ENCODE measurements at regions not wholly inside any gene's neighbourhood (a gene's known extent, or its start where the extent isn't known, plus 50 kb on each side); places are given as distances from the start of the nearest gene placed in this dataset.
"Not testable (repeated sequence)": the region's sequence is repeated elsewhere in the genome, so short reads cannot be mapped to it uniquely, and the experiment has no call there.

GRCh38 chrY:20382085-20382484 lies 193.5 kb upstream of the EIF1AY start:
- H3K9me3 ChIP-seq; DNase-seq; in situ Hi-C loops (cut with MboI; ENCODE audit: low sequenced_read_pairs in 4 of 4); H3K4me3 ChIP-seq; intact Hi-C loops (cut with DNase I; ENCODE audit: low total_unique reads); H3K27me3 ChIP-seq; H3K27ac ChIP-seq; H3K36me3 ChIP-seq; ATAC-seq; H3K4me1 ChIP-seq: not testable (repeated sequence)

- intact Hi-C loops (cut with DNase I; ENCODE audit: low total_unique reads) (no loop called here), in situ Hi-C loops (cut with MboI; ENCODE audit: low sequenced_read_pairs in 4 of 4) (loop anchor here in 1 of 4 donors (25.0 kb wide), 1 partner anchor 104 kb away; no protein-coding TSS in a partner anchor)
- Histone ChIP-seq H3K27me3 (no peaks in the 10 kb centered on the region), H3K27ac (no peak overlapping the region), H3K4me1 (no peaks in the 10 kb centered on the region), H3K36me3 (no peaks in the 10 kb centered on the region), H3K4me3 (no peak overlapping the region), H3K9me3 (no peaks in the 10 kb centered on the region)
- ATAC-seq (no peak), DNase-seq (no peak)
- TF ChIP-seq CTCF (IDR thresholded peaks at IDR 0.05 in 4 of 5, conservative IDR thresholded peaks at IDR 0.05 in 1 of 5) (no peak), POLR2A (IDR thresholded peaks at IDR 0.05) (no peak)
Measured at GRCh38 chrY:20408201-20408600, 167.4 kb upstream of the EIF1AY start.

- H3K4me3 ChIP-seq: no peak overlapping the region
- intact Hi-C loops (cut with DNase I; ENCODE audit: low total_unique reads): no loop called here
- H3K9me3 ChIP-seq: no peaks in the 10 kb centered on the region
- ATAC-seq (no peak), DNase-seq (no peak)
- no peak overlapping the region for H3K27ac ChIP-seq
- H3K4me1 ChIP-seq: no peaks in the 10 kb centered on the region
- no peak for TF ChIP-seq POLR2A (IDR thresholded peaks at IDR 0.05)
- TF ChIP-seq CTCF (IDR thresholded peaks at IDR 0.05 in 4 of 5, conservative IDR thresholded peaks at IDR 0.05 in 1 of 5): no peak
- H3K36me3 ChIP-seq: no peaks in the 10 kb centered on the region
- H3K27me3 ChIP-seq: no peaks in the 10 kb centered on the region
- in situ Hi-C loops (cut with MboI; ENCODE audit: low sequenced_read_pairs in 4 of 4): loop anchor here in 1 of 4 donors (25.0 kb wide), 1 partner anchor 90 kb away; no protein-coding TSS in a partner anchor
Measured at GRCh38 chrY:20422752-20423151, 152.8 kb upstream of the EIF1AY start.

- no peaks in the 10 kb centered on the region for H3K9me3 ChIP-seq
- TF ChIP-seq POLR2A (IDR thresholded peaks at IDR 0.05) (no peak), CTCF (IDR thresholded peaks at IDR 0.05 in 4 of 5, conservative IDR thresholded peaks at IDR 0.05 in 1 of 5) (no peak)
- no peak overlapping the region for H3K27ac ChIP-seq
- no peaks in the 10 kb centered on the region for H3K36me3 ChIP-seq
- intact Hi-C loops (cut with DNase I; ENCODE audit: low total_unique reads) (no loop called here), in situ Hi-C loops (cut with MboI; ENCODE audit: low sequenced_read_pairs in 4 of 4) (no loop called here)
- no peaks in the 10 kb centered on the region for H3K4me1 ChIP-seq
- H3K27me3 ChIP-seq: no peaks in the 10 kb centered on the region
- DNase-seq: no peak
- ATAC-seq: no peak
- no peak overlapping the region for H3K4me3 ChIP-seq
Measured at GRCh38 chrY:20433670-20434069, 141.9 kb upstream of the EIF1AY start.

- no peaks in the 10 kb centered on the region for H3K36me3 ChIP-seq
- DNase-seq (no peak), ATAC-seq (no peak)
- in situ Hi-C loops (cut with MboI; ENCODE audit: low sequenced_read_pairs in 4 of 4) (no loop called here), intact Hi-C loops (cut with DNase I; ENCODE audit: low total_unique reads) (no loop called here)
- no peaks in the 10 kb centered on the region for H3K4me1 ChIP-seq
- no peaks in the 10 kb centered on the region for H3K27me3 ChIP-seq
- H3K27ac ChIP-seq: no peak overlapping the region
- no peaks in the 10 kb centered on the region for H3K9me3 ChIP-seq
- TF ChIP-seq POLR2A (IDR thresholded peaks at IDR 0.05) (no peak), CTCF (IDR thresholded peaks at IDR 0.05 in 4 of 5, conservative IDR thresholded peaks at IDR 0.05 in 1 of 5) (no peak)
- H3K4me3 ChIP-seq: no peak overlapping the region
Measured at GRCh38 chrY:20444170-20444569, 131.4 kb upstream of the EIF1AY start.

Measured in gastrocnemius medialis (tissue), 4 donors.